Esophagus (tissue), 2 donors: ENCODE measurements at regions not wholly inside any gene's neighbourhood (a gene's known extent, or its start where the extent isn't known, plus 50 kb on each side); places are given as distances from the start of the nearest gene placed in this dataset.

Experiments used
- H3K27ac ChIP-seq, 2 donors: one replicate each; pipeline ENCODE4 v1.5.1; 2013; ENCODE audit warnings: low read depth in 2 of 2, mild to moderate bottlenecking in 2 of 2, inconsistent platforms in 1 of 2, low read length in 1 of 2, moderate library complexity in 1 of 2
- H3K27me3 ChIP-seq, 2 donors: one replicate each; pipeline ENCODE4 v1.6.1; 2013; ENCODE audit warnings: low read length in 2 of 2, control low read depth in 1 of 2, mild to moderate bottlenecking in 1 of 2; ENCODE audit not compliant: insufficient read depth in 2 of 2, control insufficient read depth in 1 of 2
- H3K36me3 ChIP-seq, 2 donors: one replicate each; pipeline ENCODE4 v1.6.1; 2013; ENCODE audit warnings: low read length in 1 of 2; ENCODE audit not compliant: control insufficient read depth in 2 of 2, insufficient read depth in 2 of 2
- H3K4me1 ChIP-seq, 2 donors: one replicate each; pipeline ENCODE4 v1.6.1; 2013; ENCODE audit warnings: low read length in 1 of 2; ENCODE audit not compliant: control insufficient read depth in 2 of 2, insufficient read depth in 2 of 2
- H3K4me3 ChIP-seq, 2 donors: one replicate each; pipeline ENCODE4 v1.5.1; 2013; ENCODE audit warnings: low read length in 2 of 2, mild to moderate bottlenecking in 2 of 2, low read depth in 1 of 2, moderate library complexity in 1 of 2
- H3K9me3 ChIP-seq, 2 donors: one replicate each; pipeline ENCODE4 v1.6.1; 2013; ENCODE audit warnings: mild to moderate bottlenecking in 2 of 2, low read depth in 1 of 2, low read length in 1 of 2, moderate library complexity in 1 of 2; ENCODE audit not compliant: control insufficient read depth in 2 of 2, insufficient read depth in 1 of 2
- WGBS, 2 donors: extraction: QIAGEN DNeasy Blood & Tissue Kit; methylation state at CpG; one replicate each; pipeline ENCODE4 v1.1.7; 2013; 5-methylcytosine and 5-hydroxymethylcytosine counted together
- donor health status: healthy with polysubstance abuse.
- donor health status: Bipolar disorder and iron deficiency.

- Histone ChIP-seq H3K27me3 (no peaks in the 10 kb centered on the region), H3K4me1 (no peaks in the 10 kb centered on the region), H3K4me3 (no peak overlapping the region), H3K9me3 (no peaks in the 10 kb centered on the region), H3K27ac (no peak overlapping the region), H3K36me3 (no peaks in the 10 kb centered on the region)
Observed at GRCh38 chr3:59290358-59290757, 240.5 kb upstream of the CFAP20DC start.

GRCh38 chr3:59289831-59290230, 240.0 kb upstream of the CFAP20DC start:
- H3K4me1 ChIP-seq = no peaks in the 10 kb centered on the region
- H3K36me3 ChIP-seq = no peaks in the 10 kb centered on the region
- H3K27me3 ChIP-seq = no peaks in the 10 kb centered on the region
- H3K4me3 ChIP-seq = no peak overlapping the region
- no peaks in the 10 kb centered on the region for H3K9me3 ChIP-seq
- no peak overlapping the region for H3K27ac ChIP-seq
- WGBS, 2 donors = 40 to 61% methylated on average over 1 of the region's 1 CpG

GRCh38 chr3:59288951-59289350, 239.1 kb upstream of the CFAP20DC start:
- no peaks in the 10 kb centered on the region for H3K27me3 ChIP-seq
- 55 to 58% methylated on average over 3 of the region's 3 CpGs for WGBS, 2 donors

DNA sequence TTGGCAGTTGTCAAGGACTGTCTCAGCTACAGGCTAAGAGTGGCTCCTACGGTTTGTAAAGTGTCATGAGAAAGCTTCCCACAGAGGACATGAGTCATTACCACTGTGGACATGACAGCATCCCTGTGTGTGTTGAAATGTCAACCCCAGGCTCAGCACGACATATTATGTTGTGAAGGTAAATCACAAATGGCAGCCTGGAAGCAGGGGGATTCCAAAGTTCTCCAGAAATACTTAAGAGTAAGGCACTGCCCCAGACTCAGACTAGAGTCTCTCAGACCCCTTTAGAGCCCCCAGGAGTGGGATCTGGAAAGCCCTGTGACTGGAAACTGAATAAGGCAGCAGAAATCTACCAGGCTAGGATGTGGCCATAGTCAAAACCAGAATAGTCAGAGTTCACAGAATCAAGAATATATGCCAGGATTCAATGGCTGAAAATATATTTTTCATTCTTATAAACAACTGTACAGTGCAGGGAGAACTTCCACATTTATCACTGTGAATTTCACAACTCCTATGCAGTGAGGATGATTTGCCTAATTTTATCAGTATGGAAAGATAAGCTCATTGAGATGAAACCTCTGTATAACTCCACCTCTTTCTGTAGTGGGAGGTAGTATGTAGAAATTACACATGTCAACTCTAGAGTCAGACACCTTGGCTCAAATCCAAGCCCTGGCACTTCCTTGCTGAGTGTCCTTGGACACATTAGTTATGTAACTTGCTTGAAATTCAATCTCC, 237.1 kb upstream of the CFAP20DC start:
- Histone ChIP-seq H3K27me3 (no peaks in the 10 kb centered on the region), H3K4me1 (no peaks in the 10 kb centered on the region), H3K4me3 (no peak overlapping the region), H3K27ac (no peak overlapping the region), H3K9me3 (no peaks in the 10 kb centered on the region), H3K36me3 (no peaks in the 10 kb centered on the region)
- 52 to 57% methylated on average over 2 of the region's 2 CpGs for WGBS, 2 donors

More at GRCh38 chr3:59288951-59289350, 239.1 kb upstream of the CFAP20DC start:
- Histone ChIP-seq H3K36me3 (no peaks in the 10 kb centered on the region), H3K27ac (no peak overlapping the region), H3K4me1 (no peaks in the 10 kb centered on the region), H3K4me3 (no peak overlapping the region), H3K9me3 (no peaks in the 10 kb centered on the region)

DNA sequence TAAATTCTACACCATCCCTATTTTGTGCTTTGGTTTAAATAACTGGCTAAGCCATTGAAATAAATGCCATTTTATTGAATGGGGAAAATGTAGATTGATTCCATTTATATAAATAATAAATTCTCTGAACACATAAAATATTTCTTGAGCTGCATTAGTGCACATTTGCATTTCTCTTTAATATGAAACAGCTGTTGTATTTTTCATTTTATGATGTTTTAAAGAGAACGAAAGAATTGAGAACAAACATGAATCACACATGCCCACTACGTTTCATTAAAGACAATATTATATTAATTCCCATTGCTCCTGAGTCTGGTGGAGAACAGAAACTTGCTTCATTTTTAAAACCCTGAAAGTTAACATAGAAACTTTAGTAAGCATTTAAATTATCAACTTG, 235.7 kb upstream of the CFAP20DC start:
- no peak overlapping the region for H3K27ac ChIP-seq
- 74 to 79% methylated on average over 2 of the region's 2 CpGs for WGBS, 2 donors
- H3K4me1 ChIP-seq = no peaks in the 10 kb centered on the region
- H3K27me3 ChIP-seq = no peaks in the 10 kb centered on the region
- no peaks in the 10 kb centered on the region for H3K36me3 ChIP-seq
- no peak overlapping the region for H3K4me3 ChIP-seq
- no peaks in the 10 kb centered on the region for H3K9me3 ChIP-seq

DNA sequence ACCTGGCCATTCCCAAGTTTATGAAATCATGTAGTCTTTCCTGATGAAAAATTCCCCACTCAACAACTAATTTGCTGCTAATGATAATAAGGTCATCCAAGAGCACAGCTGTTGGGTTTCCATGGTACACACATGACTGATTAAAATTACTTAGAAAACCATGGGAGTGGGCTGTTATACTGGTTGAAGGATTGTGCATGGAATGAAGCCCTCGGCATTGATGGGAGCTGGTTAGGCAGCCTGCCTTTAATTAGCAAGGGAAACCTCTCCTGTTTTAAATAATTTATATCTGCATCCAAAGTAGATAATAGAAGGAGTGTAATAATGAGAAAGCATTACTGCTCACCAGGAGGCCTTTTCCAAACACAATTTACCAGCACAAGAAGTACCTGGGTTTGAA, 235.1 kb upstream of the CFAP20DC start:
- Histone ChIP-seq H3K36me3 (no peaks in the 10 kb centered on the region), H3K9me3 (no peaks in the 10 kb centered on the region), H3K27me3 (no peaks in the 10 kb centered on the region), H3K4me3 (no peak overlapping the region), H3K4me1 (no peaks in the 10 kb centered on the region), H3K27ac (no peak overlapping the region)
- 77 to 85% methylated on average over 1 of the region's 1 CpG for WGBS, 2 donors

GRCh38 chr3:59280113-59280512, 230.3 kb upstream of the CFAP20DC start:
- WGBS, 2 donors = 83 to 85% methylated on average over 2 of the region's 2 CpGs
- no peak overlapping the region for H3K4me3 ChIP-seq
- H3K36me3 ChIP-seq = no peaks in the 10 kb centered on the region
- H3K9me3 ChIP-seq = no peaks in the 10 kb centered on the region
- H3K4me1 ChIP-seq = no peaks in the 10 kb centered on the region
- H3K27ac ChIP-seq = no peak overlapping the region
- no peaks in the 10 kb centered on the region for H3K27me3 ChIP-seq

- Histone ChIP-seq H3K4me3 (no peak overlapping the region), H3K27ac (no peak overlapping the region), H3K27me3 (no peaks in the 10 kb centered on the region), H3K36me3 (no peaks in the 10 kb centered on the region), H3K4me1 (no peaks in the 10 kb centered on the region), H3K9me3 (peaks cover 0 to 2% of the 10 kb centered on the region in 2 donors)
- WGBS, 2 donors = 57 to 58% methylated on average over 1 of the region's 1 CpG
Observed at GRCh38 chr3:59277816-59278215, 228.0 kb upstream of the CFAP20DC start.

GRCh38 chr3:59277201-59277600, 227.4 kb upstream of the CFAP20DC start:
- no peak overlapping the region for H3K27ac ChIP-seq
- 69 to 78% methylated on average over 4 of the region's 4 CpGs for WGBS, 2 donors
- no peak overlapping the region for H3K4me3 ChIP-seq
- peaks cover 0 to 2% of the 10 kb centered on the region in 2 donors for H3K9me3 ChIP-seq
- H3K27me3 ChIP-seq = no peaks in the 10 kb centered on the region
- no peaks in the 10 kb centered on the region for H3K36me3 ChIP-seq
- no peaks in the 10 kb centered on the region for H3K4me1 ChIP-seq

- no peak overlapping the region for H3K4me3 ChIP-seq
- H3K27ac ChIP-seq = no peak overlapping the region
- no peaks in the 10 kb centered on the region for H3K27me3 ChIP-seq
- no peaks in the 10 kb centered on the region for H3K4me1 ChIP-seq
- 55 to 61% methylated on average over 2 of the region's 2 CpGs for WGBS, 2 donors
- H3K9me3 ChIP-seq = peaks cover 0 to 2% of the 10 kb centered on the region in 2 donors
- no peaks in the 10 kb centered on the region for H3K36me3 ChIP-seq
Observed at GRCh38 chr3:59273976-59274375, 224.2 kb upstream of the CFAP20DC start.
